Astrocyte (in vitro differentiated cells and primary cell): ENCODE measurements at regions not wholly inside any gene's neighbourhood (a gene's known extent, or its start where the extent isn't known, plus 50 kb on each side); places are given as distances from the start of the nearest gene placed in this dataset.

Source experiments
- DNase-seq: peaks from one replicate; pipeline ENCODE4 v3.0.0-alpha.2; 2010; ENCODE audit warnings: low read depth
- FAIRE-seq: peaks from 2 replicates; lab custom pipeline; 2011; peaks lifted over from hg19 to GRCh38; lab: Jason Lieb, UNC
- H2AFZ ChIP-seq: 2 replicates; pipeline ENCODE4 v1.6.0; 2012; ENCODE audit warnings: low read depth, low read length, inconsistent platforms
- H3K27ac ChIP-seq: 2 replicates; pipeline ENCODE4 v1.5.1; 2011; ENCODE audit warnings: low read depth, low read length, inconsistent platforms
- H3K27me3 ChIP-seq: 2 replicates; pipeline ENCODE4 v1.6.0; 2011; ENCODE audit warnings: low read length, inconsistent platforms; ENCODE audit not compliant: insufficient read depth
- H3K36me3 ChIP-seq: 2 replicates; pipeline ENCODE4 v1.5.1; 2011; ENCODE audit warnings: low read length, inconsistent platforms; ENCODE audit not compliant: insufficient read depth
- H3K4me1 ChIP-seq: 2 replicates; pipeline ENCODE4 v1.5.1; 2011; ENCODE audit warnings: low read length, inconsistent platforms; ENCODE audit not compliant: insufficient read depth
- H3K4me2 ChIP-seq: 2 replicates; pipeline ENCODE4 v1.6.0; 2012; ENCODE audit warnings: low read length, inconsistent platforms
- H3K4me3 ChIP-seq: 2 replicates; pipeline ENCODE4 v1.5.1; 2011; ENCODE audit warnings: low read depth, mild to moderate bottlenecking, low read length, inconsistent platforms; ENCODE audit not compliant: insufficient read depth
- H3K79me2 ChIP-seq: 2 replicates; pipeline ENCODE4 v1.6.0; 2012; ENCODE audit warnings: mild to moderate bottlenecking, low read length, inconsistent platforms; ENCODE audit not compliant: insufficient read depth
- H3K9ac ChIP-seq: 2 replicates; pipeline ENCODE4 v1.6.0; 2012; ENCODE audit warnings: mild to moderate bottlenecking, low read length, inconsistent platforms
- H3K9me3 ChIP-seq: 2 replicates; pipeline ENCODE4 v1.5.1; 2012; ENCODE audit warnings: low read depth, mild to moderate bottlenecking, low read length, inconsistent platforms; ENCODE audit not compliant: insufficient read depth
- H4K20me1 ChIP-seq: 2 replicates; pipeline ENCODE4 v1.6.0; 2012; ENCODE audit warnings: low read length, inconsistent platforms; ENCODE audit not compliant: insufficient read depth
- H3K27ac Mint-ChIP-seq: one replicate; pipeline ENCODE4 v1.8.0; 2021; ENCODE audit warnings: mild to moderate bottlenecking, mixed read lengths; ENCODE audit not compliant: unreplicated experiment
- H3K27me3 Mint-ChIP-seq: one replicate; pipeline ENCODE4 v1.8.0; 2021; ENCODE audit warnings: low read depth, mixed read lengths; ENCODE audit not compliant: unreplicated experiment
- H3K36me3 Mint-ChIP-seq: one replicate; pipeline ENCODE4 v1.8.0; 2021; ENCODE audit warnings: low read depth, mixed read lengths; ENCODE audit not compliant: unreplicated experiment
- H3K4me1 Mint-ChIP-seq: one replicate; pipeline ENCODE4 v1.8.0; 2021; ENCODE audit warnings: low read depth, mixed read lengths; ENCODE audit not compliant: unreplicated experiment
- H3K4me3 Mint-ChIP-seq: one replicate; pipeline ENCODE4 v1.8.0; 2021; ENCODE audit warnings: mild to moderate bottlenecking, moderate library complexity, mixed read lengths; ENCODE audit not compliant: unreplicated experiment
- H3K9me3 Mint-ChIP-seq: one replicate; pipeline ENCODE4 v1.8.0; 2021; ENCODE audit warnings: mild to moderate bottlenecking, mixed read lengths; ENCODE audit not compliant: unreplicated experiment
- CTCF ChIP-seq: IDR thresholded peaks from 2 replicates; pipeline ENCODE4 v1.5.1; 2011; ENCODE audit warnings: low read depth, mild to moderate bottlenecking, inconsistent platforms, low read length, moderate library complexity; ENCODE audit not compliant: insufficient read depth
- EZH2 ChIP-seq: IDR thresholded peaks from 2 replicates; pipeline ENCODE4 v1.6.1; 2012; ENCODE audit warnings: mild to moderate bottlenecking, low read length, inconsistent platforms; ENCODE audit not compliant: insufficient read depth

DNA sequence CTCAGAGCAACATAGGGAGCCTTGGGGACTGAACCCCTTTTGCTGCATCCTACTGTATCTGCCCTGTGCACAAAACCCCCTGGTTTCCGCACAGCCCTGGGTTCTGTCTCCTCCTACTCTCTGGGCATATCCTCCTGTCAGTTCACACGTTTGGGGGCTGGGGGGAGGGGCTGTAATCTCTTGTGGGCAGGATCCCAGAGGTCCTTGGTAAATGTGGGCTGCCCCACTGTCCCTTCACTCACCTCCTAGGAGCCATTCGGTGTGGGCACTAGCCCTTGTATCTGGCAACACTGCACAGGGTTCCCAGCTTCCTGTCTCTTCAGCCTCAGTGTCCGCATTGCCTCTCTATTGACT, 271.8 kb upstream of the DMAC1 start:
- Mint-ChIP-seq H3K27me3 (no peaks in the 10 kb centered on the region), H3K4me3 (no peak overlapping the region), H3K4me1 (no peaks in the 10 kb centered on the region), H3K27ac (no peak overlapping the region), H3K9me3 (no peaks in the 10 kb centered on the region), H3K36me3 (no peaks in the 10 kb centered on the region)
- Histone ChIP-seq H3K4me2 (no peak overlapping the region), H3K27me3 (no peaks in the 10 kb centered on the region), H3K4me1 (no peaks in the 10 kb centered on the region), H3K9ac (no peak overlapping the region), H4K20me1 (no peaks in the 10 kb centered on the region), H2AFZ (no peak overlapping the region), H3K79me2 (no peaks in the 10 kb centered on the region), H3K36me3 (no peaks in the 10 kb centered on the region), H3K27ac (no peak overlapping the region), H3K4me3 (no peak overlapping the region), H3K9me3 (no peaks in the 10 kb centered on the region)
- TF ChIP-seq EZH2 = no peak
- TF ChIP-seq CTCF = no peak
- FAIRE-seq (no peak), DNase-seq (no peak)

DNA sequence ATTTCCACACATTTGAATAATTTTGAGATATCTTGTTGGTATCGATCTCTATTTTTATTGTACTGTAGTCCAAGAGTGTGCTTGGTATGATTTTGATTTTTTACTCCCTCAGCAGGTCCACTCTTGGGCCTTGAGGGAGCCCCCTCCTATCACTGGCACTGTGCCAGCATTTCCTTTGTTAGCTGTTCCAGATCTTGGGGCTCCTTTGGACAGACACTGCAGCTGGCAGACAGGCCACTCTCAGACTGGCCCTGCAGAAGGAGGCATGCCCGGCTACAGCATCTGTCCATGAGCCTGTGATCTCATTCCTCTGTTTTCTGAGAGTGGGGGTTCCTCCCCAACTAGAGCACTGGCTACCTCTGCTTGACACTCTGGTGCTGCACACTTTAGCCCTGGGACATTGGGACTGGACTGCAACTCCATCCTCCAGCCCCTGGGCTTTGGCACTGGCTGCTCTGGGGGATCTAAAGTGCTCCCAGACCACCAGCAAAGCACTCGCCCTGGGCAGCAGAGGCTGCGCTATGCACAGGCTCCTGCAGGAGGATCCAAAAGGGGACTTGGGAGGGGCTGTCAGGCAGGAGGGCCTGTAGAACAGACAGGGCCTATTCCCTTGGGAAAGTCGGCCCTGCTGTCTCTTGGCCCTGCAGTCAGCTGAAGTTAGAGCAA, 271.3 kb upstream of the DMAC1 start:
- H3K4me1 Mint-ChIP-seq = no peaks in the 10 kb centered on the region

More for the DNA sequence above, 271.3 kb upstream of the DMAC1 start:
- no peaks in the 10 kb centered on the region for H3K27me3 ChIP-seq
- no peak overlapping the region for H3K4me3 ChIP-seq
- no peak for TF ChIP-seq EZH2
- TF ChIP-seq CTCF = no peak
- H3K4me2 ChIP-seq = no peak overlapping the region
- H3K27me3 Mint-ChIP-seq = no peaks in the 10 kb centered on the region
- no peak overlapping the region for H3K4me3 Mint-ChIP-seq
- no peaks in the 10 kb centered on the region for H3K9me3 ChIP-seq
- no peak overlapping the region for H3K9ac ChIP-seq
- no peak overlapping the region for H3K27ac ChIP-seq
- H4K20me1 ChIP-seq = no peaks in the 10 kb centered on the region
- H3K36me3 ChIP-seq = no peaks in the 10 kb centered on the region
- no peaks in the 10 kb centered on the region for H3K9me3 Mint-ChIP-seq
- H3K4me1 ChIP-seq = no peaks in the 10 kb centered on the region
- DNase-seq (no peak), FAIRE-seq (no peak)
- H3K79me2 ChIP-seq = no peaks in the 10 kb centered on the region
- H3K36me3 Mint-ChIP-seq = no peaks in the 10 kb centered on the region
- H2AFZ ChIP-seq = no peak overlapping the region
- H3K27ac Mint-ChIP-seq = no peak overlapping the region
